ENCODE measurements at regions not wholly inside any gene's neighbourhood (a gene's known extent, or its start where the extent isn't known, plus 50 kb on each side); places are given as distances from the start of the nearest gene placed in this dataset.

GRCh38 chr10:109418795-109419194 is 504.5 kb downstream of the XPNPEP1 start:
- CTCF ChIA-PET: no interaction called here
- POLR2A ChIA-PET: no interaction called here
- Histone ChIP-seq H3K4me3 (no peak overlapping the region), H3K27ac (no peak overlapping the region), H3K4me2 (no peak overlapping the region), H3K4me1 (no peaks in the 10 kb centered on the region), H3K9me3 (no peaks in the 10 kb centered on the region)
- DNase-seq (ENCODE audit: low read depth in 1 of 2, low spot score in 1 of 2): no peak
- ATAC-seq: no peak
- WGBS (ENCODE audit: missing lambda C conversion rate): 0% methylated on average over 3 of the region's 3 CpGs
- no peak for FAIRE-seq
- no peak for TF ChIP-seq POLR2A (IDR thresholded peaks at IDR 0.05; ENCODE audit: low read length)

- Histone ChIP-seq H3K4me1 (no peaks in the 10 kb centered on the region), H3K4me3 (no peak overlapping the region), H3K4me2 (no peak overlapping the region), H3K9me3 (no peaks in the 10 kb centered on the region), H3K27ac (no peak overlapping the region)
- 26% methylated on average over 4 of the region's 4 CpGs for WGBS (ENCODE audit: missing lambda C conversion rate)
- ChIA-PET CTCF (no interaction called here), POLR2A (no interaction called here)
- DNase-seq (ENCODE audit: low read depth in 1 of 2, low spot score in 1 of 2): no peak
- ATAC-seq: no peak
- TF ChIP-seq TFCP2L1 (CRISPR knock-in tag; IDR thresholded peaks at IDR 0.05) (no peak), GATA3 (IDR thresholded peaks at IDR 0.05; ENCODE audit: borderline replicate concordance) (no peak), MYC (IDR thresholded peaks at IDR 0.05; ENCODE audit: borderline replicate concordance, low read length) (no peak), SMC3 (IDR thresholded peaks at IDR 0.05) (no peak), FOSL2 (IDR thresholded peaks at IDR 0.05) (no peak), FOSL2 (CRISPR knock-in tag; IDR thresholded peaks at IDR 0.05) (no peak), USF2 (IDR thresholded peaks at IDR 0.05) (no peak), KDM5A (IDR thresholded peaks at IDR 0.05) (no peak), RFX5 (IDR thresholded peaks at IDR 0.05) (no peak), ELK1 (IDR thresholded peaks at IDR 0.05; ENCODE audit: low read depth, low read length) (no peak)
- FAIRE-seq: no peak
Measured at GRCh38 chr10:109417803-109418202, 505.5 kb downstream of the XPNPEP1 start.

GRCh38 chr10:109412353-109412752 is 511.0 kb downstream of the XPNPEP1 start:
- no peaks in the 10 kb centered on the region for H3K4me1 ChIP-seq
- ChIA-PET POLR2A (no interaction called here), CTCF (no interaction called here)
- no peak overlapping the region for H3K4me3 ChIP-seq
- no peak for FAIRE-seq
- ATAC-seq: no peak
- H3K27ac ChIP-seq: no peak overlapping the region
- DNase-seq (ENCODE audit: low read depth in 1 of 2, low spot score in 1 of 2): no peak
- no peaks in the 10 kb centered on the region for H3K9me3 ChIP-seq
- 6% methylated on average over 1 of the region's 1 CpG for WGBS (ENCODE audit: missing lambda C conversion rate)
- TF ChIP-seq CEBPB (IDR thresholded peaks at IDR 0.05) (no peak), USF2 (IDR thresholded peaks at IDR 0.05) (no peak), KDM1A (IDR thresholded peaks at IDR 0.05; ENCODE audit: low read depth) (no peak), RCOR1 (IDR thresholded peaks at IDR 0.05; ENCODE audit: low read depth, low read length) (no peak), PBX3 (IDR thresholded peaks at IDR 0.05) (no peak)
- no peak overlapping the region for H3K4me2 ChIP-seq

GRCh38 chr10:109411917-109412316 is 511.4 kb downstream of the XPNPEP1 start:
- WGBS (ENCODE audit: missing lambda C conversion rate): 2% methylated on average over 3 of the region's 3 CpGs
- FAIRE-seq: no peak
- no peak for ATAC-seq
- H3K9me3 ChIP-seq: no peaks in the 10 kb centered on the region
- H3K4me2 ChIP-seq: no peak overlapping the region
- TF ChIP-seq SMC3 (IDR thresholded peaks at IDR 0.05): no peak
- TF ChIP-seq KDM1A (IDR thresholded peaks at IDR 0.05; ENCODE audit: low read depth): no peak
- TF ChIP-seq BCL3 (IDR thresholded peaks at IDR 0.05): no peak
- TF ChIP-seq FOSL2 (IDR thresholded peaks at IDR 0.05): no peak
- TF ChIP-seq FOSL2 (CRISPR knock-in tag; IDR thresholded peaks at IDR 0.05): no peak
- no peak for TF ChIP-seq NFE2L2 (conservative IDR thresholded peaks at IDR 0.05; ENCODE audit: low read length)
- no peak for TF ChIP-seq ZC3H11A (IDR thresholded peaks at IDR 0.05)
- no peak for TF ChIP-seq CHD2 (IDR thresholded peaks at IDR 0.05; ENCODE audit: low read length, partially characterized antibody)
- TF ChIP-seq ZSCAN20 (CRISPR knock-in tag; IDR thresholded peaks at IDR 0.05): no peak
- no peak for TF ChIP-seq CBX2 (IDR thresholded peaks at IDR 0.05; ENCODE audit: borderline replicate concordance, low read depth)
- TF ChIP-seq MAFK (IDR thresholded peaks at IDR 0.05; ENCODE audit: partially characterized antibody): no peak
- no peak for TF ChIP-seq NPAS2 (CRISPR knock-in tag; IDR thresholded peaks at IDR 0.05; ENCODE audit: borderline replicate concordance)
- DNase-seq (ENCODE audit: low read depth in 1 of 2, low spot score in 1 of 2): peak in 1 of 2 experiments; percentile 3
- H3K27ac ChIP-seq: no peak overlapping the region
- no peaks in the 10 kb centered on the region for H3K4me1 ChIP-seq
- CTCF ChIA-PET: no interaction called here
- H3K4me3 ChIP-seq: no peak overlapping the region
- POLR2A ChIA-PET: no interaction called here
